CD4-positive, alpha-beta T cell treated with Interleukin-21 for 1 hour (primary cell): ENCODE measurements at regions not wholly inside any gene's neighbourhood (a gene's known extent, or its start where the extent isn't known, plus 50 kb on each side); places are given as distances from the start of the nearest gene placed in this dataset.

Source experiments
- DNase-seq: peaks from one replicate; pipeline ENCODE4 v3.0.0-alpha.2; 2020

GRCh38 chr22:18731075-18731666 lies 119.5 kb upstream of the RIMBP3 start:
- DNase-seq = no peak

DNA sequence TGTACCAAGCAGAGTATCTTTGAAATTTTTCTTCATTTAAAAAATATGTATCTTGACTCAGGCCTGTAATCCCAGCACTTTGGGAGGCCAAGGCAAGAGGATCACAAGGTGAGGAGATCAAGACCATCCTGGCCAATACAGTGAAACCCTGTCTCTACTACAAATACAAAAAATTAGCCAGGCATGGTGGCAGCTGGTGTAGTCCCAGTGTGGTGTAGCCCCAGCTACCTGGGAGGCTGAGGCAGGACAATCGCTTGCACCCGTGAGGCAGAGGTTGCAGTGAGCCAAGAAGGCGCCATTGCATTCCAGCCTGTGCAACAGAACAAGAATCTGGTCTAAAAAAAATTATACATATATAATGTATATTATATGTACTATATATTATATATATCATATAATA lies 118.7 kb upstream of the RIMBP3 start:
- DNase-seq = peak; percentile 28
